NAMALWA (cell line): ENCODE measurements at regions not wholly inside any gene's neighbourhood (a gene's known extent, or its start where the extent isn't known, plus 50 kb on each side); places are given as distances from the start of the nearest gene placed in this dataset.
A peak's percentile ranks its signal among the peaks of the same experiment; 100 is the strongest.

Experiments
- DNase-seq: peaks from one replicate; pipeline ENCODE4 v3.0.0-alpha.2; 2015; ENCODE audit warnings: low spot score

GRCh38 chr6:20313960-20314530 is 87.6 kb upstream of the E2F3 start:
- no peak for DNase-seq

GRCh38 chr6:20314866-20315845 is 86.5 kb upstream of the E2F3 start:
- DNase-seq = no peak

GRCh38 chr6:20317430-20317829 is 84.2 kb upstream of the E2F3 start:
- DNase-seq = no peak

- DNase-seq = no peak
These were observed 82.8 kb upstream of the E2F3 start for GRCh38 chr6:20318851-20319387.

- no peak for DNase-seq
These were observed 81.9 kb upstream of the E2F3 start for GRCh38 chr6:20319520-20320357.

- DNase-seq = peak; percentile 15
These were observed 75.8 kb upstream of the E2F3 start for GRCh38 chr6:20325641-20326421.

GRCh38 chr6:20326422-20326728 is 75.3 kb upstream of the E2F3 start:
- DNase-seq = no peak

GRCh38 chr6:20327141-20327540 is 74.5 kb upstream of the E2F3 start:
- no peak for DNase-seq

GRCh38 chr6:20328266-20328923 is 73.3 kb upstream of the E2F3 start:
- no peak for DNase-seq

GRCh38 chr6:20328924-20329300 is 72.8 kb upstream of the E2F3 start:
- no peak for DNase-seq

GRCh38 chr6:20331042-20331441 is 70.6 kb upstream of the E2F3 start:
- no peak for DNase-seq

- no peak for DNase-seq
These were observed 70.1 kb upstream of the E2F3 start for GRCh38 chr6:20331625-20332024.

GRCh38 chr6:20332441-20333006 is 69.2 kb upstream of the E2F3 start:
- no peak for DNase-seq

GRCh38 chr6:20333721-20334269 is 67.9 kb upstream of the E2F3 start:
- no peak for DNase-seq

GRCh38 chr6:20334334-20334733 is 67.3 kb upstream of the E2F3 start:
- peak; percentile 23 for DNase-seq

GRCh38 chr6:20334962-20335361 is 66.7 kb upstream of the E2F3 start:
- DNase-seq = no peak

- DNase-seq = no peak
These were observed 65.8 kb upstream of the E2F3 start for GRCh38 chr6:20335872-20336271.

GRCh38 chr6:20338156-20338555 is 63.5 kb upstream of the E2F3 start:
- DNase-seq = no peak

- DNase-seq = peak; percentile 15
These were observed 61.4 kb upstream of the E2F3 start for GRCh38 chr6:20340068-20340848.

GRCh38 chr6:20341096-20341495 is 60.6 kb upstream of the E2F3 start:
- DNase-seq = no peak
